Neural crest cell (in vitro differentiated cells): ENCODE measurements at regions not wholly inside any gene's neighbourhood (a gene's known extent, or its start where the extent isn't known, plus 50 kb on each side); places are given as distances from the start of the nearest gene placed in this dataset.

Source experiments
- DNase-seq: peaks from one replicate; pipeline ENCODE4 v3.0.0; 2021; ENCODE audit warnings: low read depth, mixed read lengths, low spot score
- H3K27ac Mint-ChIP-seq: one replicate; pipeline ENCODE4 v1.8.0; 2021; ENCODE audit warnings: mild to moderate bottlenecking, mixed read lengths; ENCODE audit not compliant: unreplicated experiment
- H3K27me3 Mint-ChIP-seq: 2 replicates; pipeline ENCODE4 v1.8.0; 2021; ENCODE audit warnings: low read depth, mild to moderate bottlenecking, mixed read lengths
- H3K36me3 Mint-ChIP-seq: 2 replicates; pipeline ENCODE4 v1.8.0; 2021; ENCODE audit warnings: low read depth, mild to moderate bottlenecking, mixed read lengths
- H3K4me1 Mint-ChIP-seq: 2 replicates; pipeline ENCODE4 v1.8.0; 2021; ENCODE audit warnings: mixed read lengths
- H3K4me3 Mint-ChIP-seq: one replicate; pipeline ENCODE4 v1.8.0; 2021; ENCODE audit warnings: mild to moderate bottlenecking, mixed read lengths
- H3K9me3 Mint-ChIP-seq: 2 replicates; pipeline ENCODE4 v1.8.0; 2021; ENCODE audit warnings: mixed read lengths
- TF ChIP-seq, protein P1 (sequence below): fragments of 200-600 bp; sonication (generic); conservative IDR thresholded peaks from 2 replicates; pipeline ENCODE4 v1.5.0; 2021; ENCODE audit warnings: antibody characterized with exemption, mild to moderate bottlenecking

- no peak for DNase-seq
- H3K27me3 Mint-ChIP-seq: no peaks in the 10 kb centered on the region
- H3K9me3 Mint-ChIP-seq: no peaks in the 10 kb centered on the region
- H3K36me3 Mint-ChIP-seq: peaks cover 5% of the 10 kb centered on the region
- no peak overlapping the region for H3K4me3 Mint-ChIP-seq
- no peak overlapping the region for H3K27ac Mint-ChIP-seq
- peaks cover 46% of the 10 kb centered on the region for H3K4me1 Mint-ChIP-seq
- TF ChIP-seq, protein P1, sequence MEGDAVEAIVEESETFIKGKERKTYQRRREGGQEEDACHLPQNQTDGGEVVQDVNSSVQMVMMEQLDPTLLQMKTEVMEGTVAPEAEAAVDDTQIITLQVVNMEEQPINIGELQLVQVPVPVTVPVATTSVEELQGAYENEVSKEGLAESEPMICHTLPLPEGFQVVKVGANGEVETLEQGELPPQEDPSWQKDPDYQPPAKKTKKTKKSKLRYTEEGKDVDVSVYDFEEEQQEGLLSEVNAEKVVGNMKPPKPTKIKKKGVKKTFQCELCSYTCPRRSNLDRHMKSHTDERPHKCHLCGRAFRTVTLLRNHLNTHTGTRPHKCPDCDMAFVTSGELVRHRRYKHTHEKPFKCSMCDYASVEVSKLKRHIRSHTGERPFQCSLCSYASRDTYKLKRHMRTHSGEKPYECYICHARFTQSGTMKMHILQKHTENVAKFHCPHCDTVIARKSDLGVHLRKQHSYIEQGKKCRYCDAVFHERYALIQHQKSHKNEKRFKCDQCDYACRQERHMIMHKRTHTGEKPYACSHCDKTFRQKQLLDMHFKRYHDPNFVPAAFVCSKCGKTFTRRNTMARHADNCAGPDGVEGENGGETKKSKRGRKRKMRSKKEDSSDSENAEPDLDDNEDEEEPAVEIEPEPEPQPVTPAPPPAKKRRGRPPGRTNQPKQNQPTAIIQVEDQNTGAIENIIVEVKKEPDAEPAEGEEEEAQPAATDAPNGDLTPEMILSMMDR: no peak
Measured at GRCh38 chr22:42217752-42218280, 52.6 kb downstream of the TCF20 start.

- Mint-ChIP-seq H3K36me3 (peaks cover 5% of the 10 kb centered on the region), H3K27me3 (no peaks in the 10 kb centered on the region), H3K27ac (peak overlapping the region; percentile 5), H3K4me3 (no peak overlapping the region), H3K9me3 (no peaks in the 10 kb centered on the region), H3K4me1 (peaks cover 46% of the 10 kb centered on the region)
- DNase-seq: no peak
- TF ChIP-seq, protein P1: no peak
Measured at GRCh38 chr22:42217019-42217751, 53.3 kb downstream of the TCF20 start.

GRCh38 chr22:42214633-42215415 is 55.6 kb downstream of the TCF20 start:
- Mint-ChIP-seq H3K36me3 (peaks cover 20% of the 10 kb centered on the region), H3K4me3 (no peak overlapping the region), H3K27me3 (no peaks in the 10 kb centered on the region), H3K9me3 (no peaks in the 10 kb centered on the region), H3K4me1 (peaks cover 53% of the 10 kb centered on the region), H3K27ac (peak overlapping the region; percentile 91)
- no peak for DNase-seq
- TF ChIP-seq, protein P1: no peak

- DNase-seq: no peak
- Mint-ChIP-seq H3K36me3 (peaks cover 18% of the 10 kb centered on the region), H3K27ac (no peak overlapping the region), H3K4me3 (no peak overlapping the region), H3K9me3 (no peaks in the 10 kb centered on the region), H3K4me1 (peaks cover 17% of the 10 kb centered on the region), H3K27me3 (no peaks in the 10 kb centered on the region)
- TF ChIP-seq, protein P1: no peak
Measured at GRCh38 chr22:42208362-42208761, 62.1 kb downstream of the TCF20 start.

DNA sequence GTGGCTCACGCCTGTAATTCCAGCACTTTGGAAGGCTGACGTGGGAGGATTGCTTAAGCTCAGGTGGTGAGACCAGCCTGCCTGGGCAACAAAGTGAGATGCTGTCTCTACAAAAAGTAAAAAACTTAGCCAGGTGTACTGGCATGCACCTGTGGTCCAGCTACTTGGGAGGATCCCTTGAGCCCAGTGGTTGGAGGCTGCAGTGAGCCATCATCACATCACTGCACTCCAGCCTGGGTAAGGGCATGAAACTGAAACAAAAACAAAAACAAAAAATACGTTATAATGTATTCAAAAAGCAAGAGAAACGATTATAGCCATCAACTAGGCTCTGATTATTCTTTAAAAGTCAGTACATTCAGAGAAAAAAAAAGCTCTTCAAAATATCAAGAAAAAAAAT is 62.5 kb downstream of the TCF20 start:
- H3K4me3 Mint-ChIP-seq: no peak overlapping the region
- no peak overlapping the region for H3K27ac Mint-ChIP-seq
- TF ChIP-seq, protein P1: no peak
- peaks cover 18% of the 10 kb centered on the region for H3K36me3 Mint-ChIP-seq
- H3K27me3 Mint-ChIP-seq: no peaks in the 10 kb centered on the region
- no peak for DNase-seq
- H3K9me3 Mint-ChIP-seq: no peaks in the 10 kb centered on the region
- H3K4me1 Mint-ChIP-seq: peaks cover 17% of the 10 kb centered on the region
